ENCODE measurements at regions not wholly inside any gene's neighbourhood (a gene's known extent, or its start where the extent isn't known, plus 50 kb on each side); places are given as distances from the start of the nearest gene placed in this dataset.

GRCh38 chr7:121546632-121547543 is 150.8 kb upstream of the FAM3C start:
- DNase-seq (ENCODE audit: low read depth) = no peak
- TF ChIP-seq, protein P1, sequence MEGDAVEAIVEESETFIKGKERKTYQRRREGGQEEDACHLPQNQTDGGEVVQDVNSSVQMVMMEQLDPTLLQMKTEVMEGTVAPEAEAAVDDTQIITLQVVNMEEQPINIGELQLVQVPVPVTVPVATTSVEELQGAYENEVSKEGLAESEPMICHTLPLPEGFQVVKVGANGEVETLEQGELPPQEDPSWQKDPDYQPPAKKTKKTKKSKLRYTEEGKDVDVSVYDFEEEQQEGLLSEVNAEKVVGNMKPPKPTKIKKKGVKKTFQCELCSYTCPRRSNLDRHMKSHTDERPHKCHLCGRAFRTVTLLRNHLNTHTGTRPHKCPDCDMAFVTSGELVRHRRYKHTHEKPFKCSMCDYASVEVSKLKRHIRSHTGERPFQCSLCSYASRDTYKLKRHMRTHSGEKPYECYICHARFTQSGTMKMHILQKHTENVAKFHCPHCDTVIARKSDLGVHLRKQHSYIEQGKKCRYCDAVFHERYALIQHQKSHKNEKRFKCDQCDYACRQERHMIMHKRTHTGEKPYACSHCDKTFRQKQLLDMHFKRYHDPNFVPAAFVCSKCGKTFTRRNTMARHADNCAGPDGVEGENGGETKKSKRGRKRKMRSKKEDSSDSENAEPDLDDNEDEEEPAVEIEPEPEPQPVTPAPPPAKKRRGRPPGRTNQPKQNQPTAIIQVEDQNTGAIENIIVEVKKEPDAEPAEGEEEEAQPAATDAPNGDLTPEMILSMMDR (IDR thresholded peaks at IDR 0.05; ENCODE audit: low read depth, low read length, missing control alignments) = no peak
- no peak overlapping the region for H3K4me3 ChIP-seq (ENCODE audit: low read depth, low read length)

DNA sequence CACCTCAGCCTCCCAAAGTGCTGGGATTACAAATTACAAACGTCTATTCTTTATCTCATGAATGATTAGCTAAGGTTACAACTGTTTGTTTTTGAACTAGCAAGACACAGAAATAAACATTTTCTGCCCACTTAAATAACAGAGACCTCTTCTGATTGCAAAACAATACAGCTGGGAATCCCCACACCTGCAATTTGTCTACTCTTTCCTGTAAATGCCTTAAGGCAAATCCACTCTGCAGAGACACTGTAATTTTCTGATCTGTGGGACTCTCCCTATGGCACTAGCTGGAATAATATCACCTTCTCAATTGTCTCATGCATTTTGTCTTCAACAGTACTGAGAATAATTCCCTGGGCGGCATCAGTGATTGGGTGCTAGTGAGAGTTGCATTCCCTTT is 149.3 kb upstream of the FAM3C start:
- no peak overlapping the region for H3K4me3 ChIP-seq (ENCODE audit: low read depth, low read length)
- DNase-seq (ENCODE audit: low read depth) = no peak
- TF ChIP-seq, protein P1 (IDR thresholded peaks at IDR 0.05; ENCODE audit: low read depth, low read length, missing control alignments) = no peak

GRCh38 chr7:121544726-121545125 is 148.6 kb upstream of the FAM3C start:
- no peak overlapping the region for H3K4me3 ChIP-seq (ENCODE audit: low read depth, low read length)
- DNase-seq (ENCODE audit: low read depth) = no peak
- TF ChIP-seq, protein P1 (IDR thresholded peaks at IDR 0.05; ENCODE audit: low read depth, low read length, missing control alignments) = no peak

DNA sequence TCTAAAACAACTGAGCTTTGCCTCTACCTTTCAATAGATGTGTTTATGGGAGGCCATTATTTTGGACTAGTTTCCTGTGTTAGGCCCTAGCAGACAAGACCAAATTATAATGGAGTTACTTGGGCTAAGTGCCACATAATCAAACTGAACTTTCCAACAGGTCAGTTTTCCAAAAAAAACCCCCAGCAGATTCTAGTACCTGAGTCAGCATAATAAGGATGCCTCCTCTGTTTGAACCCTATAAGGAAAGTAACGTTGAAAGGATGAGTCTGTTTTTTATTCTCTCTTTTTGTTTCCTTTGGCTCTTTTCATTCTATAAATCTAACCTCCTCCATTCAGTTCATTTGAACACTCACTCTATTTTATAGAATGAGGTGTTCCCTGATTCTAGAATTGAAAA is 148.1 kb upstream of the FAM3C start:
- no peak overlapping the region for H3K4me3 ChIP-seq (ENCODE audit: low read depth, low read length)
- TF ChIP-seq, protein P1 (IDR thresholded peaks at IDR 0.05; ENCODE audit: low read depth, low read length, missing control alignments) = no peak
- DNase-seq (ENCODE audit: low read depth) = no peak

DNA sequence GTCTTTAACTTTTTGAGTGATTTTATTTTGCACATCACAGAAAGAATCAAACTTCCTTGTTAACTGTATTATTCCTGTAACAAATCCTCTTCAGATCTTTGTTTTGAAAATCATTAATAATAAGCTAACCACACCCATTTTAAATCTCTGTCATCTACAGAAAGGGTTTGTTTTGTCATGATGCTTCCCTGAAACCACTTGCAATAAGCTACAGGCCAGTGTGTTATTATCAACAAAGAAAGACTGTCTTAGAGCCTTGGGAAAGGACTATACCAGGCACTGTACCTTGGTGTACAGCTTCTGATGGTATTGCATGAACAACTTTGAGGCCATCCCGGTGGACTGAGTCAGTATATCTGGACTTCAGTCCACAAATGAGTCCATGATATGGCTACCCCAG is 145.3 kb upstream of the FAM3C start:
- TF ChIP-seq, protein P1 (IDR thresholded peaks at IDR 0.05; ENCODE audit: low read depth, low read length, missing control alignments) = no peak
- H3K4me3 ChIP-seq (ENCODE audit: low read depth, low read length) = no peak overlapping the region
- DNase-seq (ENCODE audit: low read depth) = no peak

DNA sequence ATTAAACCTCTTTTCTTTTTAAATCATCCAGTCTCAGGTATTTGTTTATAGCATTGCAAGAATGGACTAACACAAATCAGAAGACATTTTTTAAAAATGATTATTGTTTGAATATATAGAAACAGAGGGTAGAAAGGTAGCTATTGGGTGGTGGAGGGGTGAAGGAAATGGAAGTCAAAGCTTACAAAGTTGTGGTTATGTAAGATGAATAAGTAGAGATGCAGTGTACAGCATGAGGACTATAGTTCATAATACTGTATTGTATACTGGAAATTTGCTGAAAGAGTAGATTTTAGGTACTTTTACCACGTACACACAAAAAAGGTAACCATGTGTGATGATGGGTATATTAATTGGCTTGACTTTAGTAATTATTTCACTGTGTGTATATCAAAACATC is 144.0 kb upstream of the FAM3C start:
- DNase-seq (ENCODE audit: low read depth) = no peak
- TF ChIP-seq, protein P1 (IDR thresholded peaks at IDR 0.05; ENCODE audit: low read depth, low read length, missing control alignments) = no peak
- H3K4me3 ChIP-seq (ENCODE audit: low read depth, low read length) = no peak overlapping the region

DNA sequence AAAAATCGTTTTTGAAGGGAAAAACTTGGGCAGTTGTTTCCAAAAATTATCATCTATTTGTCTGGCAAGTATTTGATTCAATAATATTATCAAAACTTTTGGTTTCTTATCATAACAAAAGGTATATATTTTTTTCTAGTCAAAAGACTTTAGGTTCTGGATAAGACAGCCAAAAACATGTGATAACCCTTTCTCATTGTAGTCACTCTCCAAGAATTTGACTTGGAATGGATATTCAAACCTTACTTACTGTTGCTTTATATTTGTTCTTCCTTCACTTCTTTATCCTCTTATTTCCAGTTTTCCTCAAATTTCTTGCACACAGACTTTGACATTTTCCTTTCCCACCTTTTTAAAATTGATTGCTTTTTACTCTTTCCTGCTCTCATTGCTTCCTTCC is 140.9 kb upstream of the FAM3C start:
- TF ChIP-seq, protein P1 (IDR thresholded peaks at IDR 0.05; ENCODE audit: low read depth, low read length, missing control alignments) = no peak
- DNase-seq (ENCODE audit: low read depth) = no peak
- H3K4me3 ChIP-seq (ENCODE audit: low read depth, low read length) = no peak overlapping the region

All from GM12864 (cell line).